ENCODE measurements at regions not wholly inside any gene's neighbourhood (a gene's known extent, or its start where the extent isn't known, plus 50 kb on each side); places are given as distances from the start of the nearest gene placed in this dataset.
"Not testable (repeated sequence)": the region's sequence is repeated elsewhere in the genome, so short reads cannot be mapped to it uniquely, and the experiment has no call there.

- no peak for DNase-seq (ENCODE audit: insufficient read length, low spot score)
- TF ChIP-seq TAF1 (IDR thresholded peaks at IDR 0.05; ENCODE audit: low read depth, low read length) (no peak), POLR2A (IDR thresholded peaks at IDR 0.05; ENCODE audit: low read depth, low read length) (no peak), SPI1 (IDR thresholded peaks at IDR 0.05; ENCODE audit: low read depth, low read length) (no peak), POLR2AphosphoS5 (IDR thresholded peaks at IDR 0.05; ENCODE audit: low read depth, low read length) (no peak), PAX5 (IDR thresholded peaks at IDR 0.05; ENCODE audit: insufficient read depth, low read length, severe bottlenecking) (no peak), POU2F2 (IDR thresholded peaks at IDR 0.05; ENCODE audit: low read depth, low read length) (no peak)
- no peak for FAIRE-seq
Observed at GRCh38 chr3:194054016-194054415, 81.9 kb upstream of the HES1 start.

DNA sequence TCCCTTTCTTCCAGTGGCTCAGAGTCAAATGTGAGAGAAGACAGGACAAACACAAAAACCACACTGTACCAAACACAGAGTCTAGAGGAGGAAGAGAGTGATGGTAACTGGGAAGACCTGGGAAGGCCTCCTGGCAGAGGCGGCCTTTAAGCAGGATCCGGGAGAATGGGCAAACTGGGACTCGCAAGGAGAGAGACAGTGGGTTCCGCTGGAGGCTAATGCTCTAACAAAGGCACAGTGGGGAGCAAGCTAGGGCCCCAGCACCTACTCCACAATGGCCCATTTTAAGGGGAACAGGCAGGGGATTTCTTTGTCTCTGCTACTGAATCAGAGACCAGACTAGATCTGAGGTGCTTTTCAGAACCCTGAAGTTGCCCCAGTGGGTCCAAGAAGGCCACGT lies 81.4 kb upstream of the HES1 start:
- no peak for DNase-seq (ENCODE audit: insufficient read length, low spot score)
- no peak for FAIRE-seq
- TF ChIP-seq TAF1 (IDR thresholded peaks at IDR 0.05; ENCODE audit: low read depth, low read length) (no peak), SPI1 (IDR thresholded peaks at IDR 0.05; ENCODE audit: low read depth, low read length) (no peak), POLR2A (IDR thresholded peaks at IDR 0.05; ENCODE audit: low read depth, low read length) (no peak), PAX5 (IDR thresholded peaks at IDR 0.05; ENCODE audit: insufficient read depth, low read length, severe bottlenecking) (no peak), POU2F2 (IDR thresholded peaks at IDR 0.05; ENCODE audit: low read depth, low read length) (no peak), POLR2AphosphoS5 (IDR thresholded peaks at IDR 0.05; ENCODE audit: low read depth, low read length) (no peak)

GRCh38 chr3:194054961-194055360 lies 81.0 kb upstream of the HES1 start:
- no peak for DNase-seq (ENCODE audit: insufficient read length, low spot score)
- FAIRE-seq, result no peak
- TF ChIP-seq PAX5 (IDR thresholded peaks at IDR 0.05; ENCODE audit: insufficient read depth, low read length, severe bottlenecking) (no peak), POLR2AphosphoS5 (IDR thresholded peaks at IDR 0.05; ENCODE audit: low read depth, low read length) (no peak), POU2F2 (IDR thresholded peaks at IDR 0.05; ENCODE audit: low read depth, low read length) (no peak), SPI1 (IDR thresholded peaks at IDR 0.05; ENCODE audit: low read depth, low read length) (no peak), POLR2A (IDR thresholded peaks at IDR 0.05; ENCODE audit: low read depth, low read length) (no peak), TAF1 (IDR thresholded peaks at IDR 0.05; ENCODE audit: low read depth, low read length) (no peak)

- not testable (repeated sequence) for DNase-seq (ENCODE audit: insufficient read length, low spot score); FAIRE-seq
Observed at GRCh38 chr3:194056323-194056722, 79.6 kb upstream of the HES1 start.

DNA sequence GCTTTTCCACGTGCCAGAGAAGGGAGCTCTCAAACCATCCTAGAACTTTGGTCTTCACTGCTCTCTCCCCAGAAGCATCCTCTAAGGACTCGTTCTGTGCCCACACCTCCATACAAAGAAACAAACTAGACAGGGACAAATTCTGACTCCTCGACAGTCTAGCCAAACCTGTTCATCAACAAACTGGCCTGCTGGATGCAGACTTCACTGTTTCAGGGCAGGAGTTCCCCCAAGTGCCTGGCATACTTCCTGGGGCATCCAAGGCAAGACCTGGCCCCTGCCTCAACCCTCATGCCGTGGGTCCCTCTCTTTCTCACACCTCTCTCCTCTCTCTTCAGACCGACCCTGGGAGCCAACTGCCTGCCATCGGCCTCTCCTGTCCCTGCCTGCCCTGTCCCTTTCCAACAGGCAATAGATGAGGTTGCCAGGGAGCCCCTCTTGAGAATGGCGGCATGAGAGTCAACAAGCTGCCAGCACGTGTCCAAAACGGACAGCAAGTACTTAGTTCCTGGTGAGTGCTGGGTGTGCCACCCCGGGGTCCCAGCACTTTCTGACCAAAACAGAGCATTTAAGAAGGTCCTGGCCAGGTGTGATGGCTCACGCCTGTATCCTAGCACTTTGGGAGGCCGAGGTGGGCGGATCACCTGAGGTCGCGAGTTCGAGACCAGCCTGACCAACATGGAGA lies 79.1 kb upstream of the HES1 start:
- DNase-seq (ENCODE audit: insufficient read length, low spot score), result no peak
- TF ChIP-seq POLR2A (IDR thresholded peaks at IDR 0.05; ENCODE audit: low read depth, low read length) (no peak), POU2F2 (IDR thresholded peaks at IDR 0.05; ENCODE audit: low read depth, low read length) (no peak), TAF1 (IDR thresholded peaks at IDR 0.05; ENCODE audit: low read depth, low read length) (no peak), SPI1 (IDR thresholded peaks at IDR 0.05; ENCODE audit: low read depth, low read length) (no peak), POLR2AphosphoS5 (IDR thresholded peaks at IDR 0.05; ENCODE audit: low read depth, low read length) (no peak), PAX5 (IDR thresholded peaks at IDR 0.05; ENCODE audit: insufficient read depth, low read length, severe bottlenecking) (no peak)
- FAIRE-seq, result no peak

DNA sequence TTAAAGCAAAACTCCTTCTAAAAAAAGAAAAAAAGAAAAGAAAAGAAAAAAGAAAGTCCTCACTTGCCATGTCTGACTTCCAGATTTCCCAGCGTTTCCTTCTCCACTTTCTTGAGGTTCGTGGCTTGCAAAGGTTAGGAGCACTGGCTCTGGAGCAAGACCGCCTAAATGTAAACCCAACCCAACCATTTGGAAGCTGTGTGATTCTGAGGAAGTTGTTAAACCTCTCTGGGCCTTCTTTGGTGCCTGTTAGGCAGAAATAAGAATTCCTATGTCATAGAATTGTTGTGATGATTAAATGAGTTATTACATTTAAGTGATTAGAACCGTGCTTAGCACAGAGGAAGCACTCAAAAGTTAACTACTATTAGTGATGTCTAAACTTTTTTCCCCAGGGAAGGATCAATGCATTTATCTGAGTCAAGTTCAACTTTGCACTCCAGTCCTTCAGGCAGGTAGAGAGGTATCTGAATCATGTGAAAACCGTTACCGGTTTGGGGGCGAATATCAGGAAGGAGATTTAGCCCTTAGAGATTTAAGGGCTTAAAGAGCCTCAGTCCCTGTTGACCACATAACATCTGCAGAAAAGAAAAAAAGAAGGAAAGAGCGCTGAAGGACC lies 78.3 kb upstream of the HES1 start:
- no peak for FAIRE-seq
- no peak for DNase-seq (ENCODE audit: insufficient read length, low spot score)
- no peak for TF ChIP-seq PAX5 (IDR thresholded peaks at IDR 0.05; ENCODE audit: insufficient read depth, low read length, severe bottlenecking)
- no peak for TF ChIP-seq POLR2AphosphoS5 (IDR thresholded peaks at IDR 0.05; ENCODE audit: low read depth, low read length)
- TF ChIP-seq SPI1 (IDR thresholded peaks at IDR 0.05; ENCODE audit: low read depth, low read length), result no peak
- TF ChIP-seq POLR2A (IDR thresholded peaks at IDR 0.05; ENCODE audit: low read depth, low read length), result no peak
- no peak for TF ChIP-seq TAF1 (IDR thresholded peaks at IDR 0.05; ENCODE audit: low read depth, low read length)
- TF ChIP-seq POU2F2 (IDR thresholded peaks at IDR 0.05; ENCODE audit: low read depth, low read length), result no peak

GRCh38 chr3:194058189-194058571 lies 77.8 kb upstream of the HES1 start:
- peak; percentile 39; the same call in 1 of the 2 replicates for TF ChIP-seq POLR2A (IDR thresholded peaks at IDR 0.05; ENCODE audit: low read depth, low read length)
- no peak for TF ChIP-seq POU2F2 (IDR thresholded peaks at IDR 0.05; ENCODE audit: low read depth, low read length)

DNA sequence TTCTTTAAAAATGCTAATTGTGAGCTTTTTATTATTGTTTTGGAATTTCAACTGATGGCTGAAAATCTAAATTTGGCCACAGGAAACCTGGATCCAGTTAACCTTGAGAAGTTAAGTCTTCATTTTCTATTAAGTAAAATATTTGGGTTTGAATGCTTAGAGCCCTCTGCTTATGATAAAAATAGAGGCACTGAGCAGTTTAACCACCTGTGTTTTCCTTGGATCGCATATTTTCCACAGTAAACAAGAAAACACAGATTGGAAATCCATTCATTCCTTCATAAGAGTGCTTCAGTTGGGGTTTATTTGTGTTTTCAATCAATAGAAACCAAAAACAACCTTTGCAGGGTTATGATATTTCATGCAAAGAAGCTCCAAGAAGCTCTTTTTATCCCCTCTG lies 77.2 kb upstream of the HES1 start:
- no peak for DNase-seq (ENCODE audit: insufficient read length, low spot score)
- TF ChIP-seq TAF1 (IDR thresholded peaks at IDR 0.05; ENCODE audit: low read depth, low read length) (no peak), POLR2AphosphoS5 (IDR thresholded peaks at IDR 0.05; ENCODE audit: low read depth, low read length) (no peak), PAX5 (IDR thresholded peaks at IDR 0.05; ENCODE audit: insufficient read depth, low read length, severe bottlenecking) (no peak), POLR2A (IDR thresholded peaks at IDR 0.05; ENCODE audit: low read depth, low read length) (no peak)
- FAIRE-seq, result no peak

More at GRCh38 chr3:194058189-194058571, 77.8 kb upstream of the HES1 start:
- DNase-seq (ENCODE audit: insufficient read length, low spot score), result peak; percentile 42
- FAIRE-seq, result no peak

GRCh38 chr3:194061421-194062030 lies 74.4 kb upstream of the HES1 start:
- FAIRE-seq, result peak; percentile 52

DNA sequence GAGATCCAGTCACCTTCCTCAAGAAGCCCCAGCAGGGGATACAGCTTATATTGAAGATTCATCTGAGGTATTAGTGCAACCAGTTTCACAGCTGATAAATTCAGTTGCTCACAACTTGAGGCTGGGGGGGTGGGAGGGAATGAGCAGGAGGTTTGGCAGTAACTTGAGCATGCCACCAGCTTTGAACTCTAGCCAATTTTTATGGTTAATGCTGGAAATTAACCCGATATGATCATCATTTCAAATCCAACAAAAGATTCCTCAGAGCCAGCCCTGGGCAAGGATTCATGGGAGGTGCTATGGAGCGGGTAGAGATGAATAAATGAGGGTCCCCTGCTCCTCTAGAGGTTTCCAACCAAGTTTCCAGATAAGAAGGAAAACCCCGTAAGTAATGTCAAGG lies 73.1 kb upstream of the HES1 start:
- TF ChIP-seq TAF1 (IDR thresholded peaks at IDR 0.05; ENCODE audit: low read depth, low read length) (no peak), POLR2A (IDR thresholded peaks at IDR 0.05; ENCODE audit: low read depth, low read length) (no peak), PAX5 (IDR thresholded peaks at IDR 0.05; ENCODE audit: insufficient read depth, low read length, severe bottlenecking) (no peak), POLR2AphosphoS5 (IDR thresholded peaks at IDR 0.05; ENCODE audit: low read depth, low read length) (no peak), POU2F2 (IDR thresholded peaks at IDR 0.05; ENCODE audit: low read depth, low read length) (no peak), SPI1 (IDR thresholded peaks at IDR 0.05; ENCODE audit: low read depth, low read length) (no peak)
- DNase-seq (ENCODE audit: insufficient read length, low spot score), result no peak
- FAIRE-seq, result no peak

More at GRCh38 chr3:194061421-194062030, 74.4 kb upstream of the HES1 start:
- TF ChIP-seq POLR2AphosphoS5 (IDR thresholded peaks at IDR 0.05; ENCODE audit: low read depth, low read length) (no peak), POU2F2 (IDR thresholded peaks at IDR 0.05; ENCODE audit: low read depth, low read length) (no peak), SPI1 (IDR thresholded peaks at IDR 0.05; ENCODE audit: low read depth, low read length) (no peak), TAF1 (IDR thresholded peaks at IDR 0.05; ENCODE audit: low read depth, low read length) (no peak), POLR2A (IDR thresholded peaks at IDR 0.05; ENCODE audit: low read depth, low read length) (no peak), PAX5 (IDR thresholded peaks at IDR 0.05; ENCODE audit: insufficient read depth, low read length, severe bottlenecking) (no peak)
- DNase-seq (ENCODE audit: insufficient read length, low spot score), result no peak
